Left lobe of liver (tissue), 2 donors: ENCODE measurements at regions not wholly inside any gene's neighbourhood (a gene's known extent, or its start where the extent isn't known, plus 50 kb on each side); places are given as distances from the start of the nearest gene placed in this dataset.
"Not testable (repeated sequence)": the region's sequence is repeated elsewhere in the genome, so short reads cannot be mapped to it uniquely, and the experiment has no call there.

Experiments used
- ATAC-seq: fragments of 200-7000 bp; cut with Tn5 transposase; one replicate; pipeline ENCODE4 v1.9.1; 2020; ENCODE audit warnings: mild to moderate bottlenecking, moderate library complexity
- DNase-seq: peaks from one replicate; pipeline ENCODE4 v3.0.0-alpha.2; 2020; ENCODE audit warnings: low spot score
- donor health status: DM: no; HTN: no; CAD: no; lungs with moderate emphysema.
- donor health status: DM: no; HTN: yes; CAD: no.

DNA sequence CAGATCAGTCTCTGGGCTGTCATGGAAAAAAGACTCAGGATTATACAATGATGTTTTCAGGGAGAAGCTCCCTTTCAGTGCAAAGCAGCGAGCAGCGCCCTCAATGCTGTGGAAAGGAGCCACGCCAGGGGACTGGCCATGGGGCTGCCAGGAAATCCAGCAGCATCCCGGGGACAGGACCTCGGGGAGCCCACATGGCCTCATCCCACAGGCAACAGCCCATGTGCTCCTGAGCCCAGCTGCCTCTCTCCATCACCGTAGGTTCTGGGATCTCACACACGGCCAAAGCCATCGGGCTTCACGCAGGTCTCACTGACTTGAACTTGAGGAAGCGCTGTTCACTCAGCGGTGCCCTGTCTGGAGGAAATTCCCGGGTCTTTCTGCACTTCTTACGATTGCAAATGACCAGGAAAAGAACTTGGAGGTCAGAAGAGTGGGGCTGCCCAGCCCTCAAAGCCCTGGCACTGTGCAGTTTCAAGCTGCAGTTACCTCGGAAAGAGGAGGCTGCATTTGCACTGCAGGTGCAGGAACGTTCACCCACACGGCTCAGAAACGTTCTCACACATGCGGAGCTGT lies 125.9 kb upstream of the THBS2 start:
- ATAC-seq (no peak), DNase-seq (no peak)

- DNase-seq, result no peak
- ATAC-seq, result no peak
Observed at GRCh38 chr6:169378620-169379381, 125.2 kb upstream of the THBS2 start.

DNA sequence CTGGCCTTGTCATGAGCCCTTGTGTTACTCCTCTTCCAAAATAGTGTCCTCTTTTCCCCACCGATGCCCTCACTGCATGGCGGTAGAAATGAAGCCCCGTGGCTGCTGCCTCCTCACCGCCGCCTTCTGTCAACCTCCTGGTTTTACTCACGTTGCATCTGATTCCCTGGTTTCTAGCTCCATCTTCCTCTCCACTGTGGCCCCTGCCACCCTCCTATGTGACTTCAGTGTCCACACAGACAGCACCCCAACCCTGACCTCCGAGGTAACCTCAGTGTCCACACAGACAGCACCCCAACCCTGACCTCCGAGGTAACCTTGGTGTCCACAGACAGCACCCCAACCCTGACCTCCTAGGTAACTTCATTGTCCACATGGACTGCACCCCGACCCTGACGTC lies 122.8 kb upstream of the THBS2 start:
- ATAC-seq (no peak), DNase-seq (no peak)

DNA sequence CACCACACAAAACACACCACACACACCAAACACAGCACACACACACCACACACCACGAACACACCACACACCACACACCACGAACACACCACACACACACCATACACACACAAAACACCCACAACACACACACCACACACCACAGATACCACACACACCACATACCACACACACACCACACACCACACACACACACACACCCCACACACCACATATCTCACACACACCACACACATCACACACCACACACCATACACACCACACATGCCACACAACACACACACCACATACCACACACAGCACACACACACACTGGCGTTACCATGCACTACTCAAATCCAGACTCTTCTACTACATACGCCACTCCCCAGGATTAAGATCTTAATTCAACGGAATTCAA lies 118.9 kb upstream of the THBS2 start:
- DNase-seq, result no peak
- ATAC-seq, result no peak

- no peak for DNase-seq
- ATAC-seq, result peak; percentile 46
Observed at GRCh38 chr6:169371344-169372127, 117.9 kb upstream of the THBS2 start.

GRCh38 chr6:169370666-169371343 lies 117.2 kb upstream of the THBS2 start:
- no peak for DNase-seq

DNA sequence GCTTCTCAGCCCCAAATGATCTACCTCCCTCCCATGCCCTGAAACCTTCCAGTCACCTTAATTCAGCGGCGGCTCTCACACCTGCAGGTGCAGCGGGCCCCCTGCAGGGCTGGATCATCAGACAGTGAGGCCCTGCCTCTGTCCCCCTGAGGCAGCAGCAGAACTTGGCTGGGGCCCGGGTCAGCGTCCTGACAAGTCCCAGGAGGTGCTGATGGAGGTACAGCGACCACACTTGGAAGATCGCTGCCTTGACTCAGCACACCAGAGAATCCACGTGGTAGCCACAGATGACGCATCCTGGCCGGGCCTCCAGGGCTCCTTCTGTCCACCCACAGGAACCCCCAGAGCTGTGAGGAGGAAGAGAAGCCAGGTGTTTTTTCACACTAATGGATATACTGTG lies 116.4 kb upstream of the THBS2 start:
- DNase-seq (no peak), ATAC-seq (no peak)

More at GRCh38 chr6:169370666-169371343, 117.2 kb upstream of the THBS2 start:
- no peak for ATAC-seq

GRCh38 chr6:169368200-169368599 lies 114.6 kb upstream of the THBS2 start:
- ATAC-seq (no peak), DNase-seq (no peak)

GRCh38 chr6:169367507-169367906 lies 113.9 kb upstream of the THBS2 start:
- DNase-seq, result no peak
- ATAC-seq, result no peak

DNA sequence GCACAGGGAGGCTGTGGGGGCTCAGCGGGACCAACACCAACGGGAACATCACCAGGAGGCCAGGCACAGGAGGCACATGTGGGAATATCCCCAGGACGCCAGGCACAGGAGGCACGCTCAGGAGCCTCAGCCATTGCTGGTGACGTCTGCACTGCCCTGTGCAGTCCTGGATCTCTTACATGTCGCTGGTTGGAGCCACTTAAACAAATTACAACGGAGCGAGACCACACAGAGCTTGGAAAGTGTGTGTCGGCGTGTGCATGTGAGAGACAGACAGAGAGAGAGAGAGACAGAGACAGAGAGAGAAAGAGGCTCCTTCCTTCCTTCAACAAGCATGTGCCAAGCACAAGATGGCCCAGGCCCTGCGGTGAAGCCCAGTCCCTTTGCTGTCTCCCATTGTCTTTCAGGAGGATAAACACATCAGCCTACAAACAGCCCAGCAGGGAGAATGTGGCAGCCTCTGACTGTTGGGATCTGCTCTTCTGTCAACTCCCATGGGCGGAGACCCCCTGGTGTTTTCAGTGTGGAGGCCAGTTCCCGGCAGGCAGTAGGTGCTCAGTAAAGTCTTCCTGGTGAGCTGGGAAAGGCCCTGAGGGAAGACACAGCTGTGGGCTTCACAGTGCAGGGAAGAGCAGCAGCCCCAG lies 112.7 kb upstream of the THBS2 start:
- no peak for ATAC-seq
- DNase-seq, result no peak

GRCh38 chr6:169365567-169366257 lies 112.1 kb upstream of the THBS2 start:
- DNase-seq, result no peak
- ATAC-seq, result no peak

DNA sequence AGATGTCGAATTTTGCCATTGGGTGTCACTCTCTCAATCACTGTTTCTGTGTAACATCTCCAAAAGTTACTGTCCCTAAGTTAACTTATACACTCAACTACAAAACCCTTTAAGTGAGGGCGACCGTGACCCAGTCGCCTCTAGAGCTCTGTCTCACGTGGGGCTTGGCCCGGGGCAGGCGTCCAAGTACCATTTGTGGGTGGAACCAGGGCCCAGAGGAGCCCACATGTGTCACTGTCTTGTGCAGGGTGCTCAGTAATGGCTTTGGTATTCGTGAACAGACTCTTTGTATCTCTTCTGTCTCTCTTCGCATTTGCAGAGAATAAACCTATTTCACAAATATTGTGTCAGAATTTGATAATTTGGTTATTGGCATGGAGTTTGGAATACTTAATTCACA lies 109.9 kb upstream of the THBS2 start:
- no peak for ATAC-seq
- DNase-seq, result no peak

DNA sequence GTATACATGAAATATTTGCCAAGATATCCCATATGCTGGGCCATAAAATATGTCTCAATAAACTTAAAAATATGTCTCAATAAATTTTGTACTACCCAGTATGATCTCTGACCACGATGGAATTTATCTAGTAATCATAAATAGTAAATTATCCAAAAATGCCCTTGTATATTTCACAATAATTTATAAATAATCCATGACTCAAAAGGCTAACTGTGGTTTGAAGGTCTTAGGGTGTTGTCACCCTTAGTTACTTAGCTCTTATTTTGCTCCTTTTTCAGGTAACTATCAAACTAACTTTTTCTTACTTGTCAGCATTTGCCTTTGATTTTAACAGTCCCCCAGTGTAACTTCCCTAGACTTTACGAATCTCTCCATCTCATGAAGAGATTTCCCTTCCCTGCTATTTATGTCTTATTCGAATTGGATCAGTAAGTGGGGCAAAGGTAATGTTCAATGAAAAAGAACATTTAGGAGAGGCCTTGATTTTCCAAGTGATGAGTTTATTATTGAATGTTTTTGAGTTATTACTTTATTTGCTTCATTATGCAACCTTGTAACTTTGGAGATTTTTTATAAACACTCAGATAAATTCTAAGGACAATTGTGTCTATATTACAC lies 109.0 kb upstream of the THBS2 start:
- DNase-seq (no peak), ATAC-seq (no peak)

GRCh38 chr6:169355001-169355400 lies 101.4 kb upstream of the THBS2 start:
- not testable (repeated sequence) for DNase-seq, ATAC-seq

DNA sequence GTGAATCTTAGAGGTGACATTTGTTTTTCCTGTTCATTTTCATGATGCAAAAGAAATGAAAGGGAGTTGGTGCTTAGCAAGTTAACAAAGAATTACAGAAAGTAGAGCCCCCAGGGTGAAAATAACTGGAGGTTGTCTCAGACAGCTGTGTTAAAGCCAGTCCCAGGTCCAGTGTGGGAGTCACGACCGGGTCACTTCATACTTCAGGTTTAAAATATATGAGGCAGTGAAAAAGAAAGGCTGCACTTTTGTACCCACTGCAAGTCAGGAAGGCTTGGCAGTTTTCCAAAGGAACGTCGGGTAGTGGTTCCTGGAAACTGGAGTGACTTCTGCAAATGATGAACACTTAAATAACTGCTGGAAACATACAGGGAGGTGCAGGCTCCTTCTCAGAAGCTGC lies 91.5 kb upstream of the THBS2 start:
- no peak for DNase-seq

DNA sequence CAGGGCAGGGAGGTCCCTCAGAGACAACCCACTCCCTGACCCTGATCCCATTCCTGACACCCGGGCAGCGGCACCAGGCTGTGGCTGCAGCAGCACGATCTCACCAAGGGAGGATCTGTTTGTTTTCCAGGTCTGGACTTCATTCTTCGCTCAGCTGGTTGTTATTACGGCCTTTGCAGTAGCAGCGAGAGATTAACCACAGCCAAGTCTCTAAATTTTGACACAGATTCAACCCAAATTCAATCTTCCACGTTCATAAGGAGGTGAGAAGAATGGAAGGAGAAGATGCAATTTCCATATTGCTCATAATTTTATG lies 91.1 kb upstream of the THBS2 start:
- DNase-seq (no peak), ATAC-seq (no peak)

More for the DNA sequence above, 91.5 kb upstream of the THBS2 start:
- no peak for ATAC-seq

- DNase-seq, result no peak
- ATAC-seq, result no peak
Observed at GRCh38 chr6:169343886-169344749, 90.5 kb upstream of the THBS2 start.

GRCh38 chr6:169342710-169343109 lies 89.1 kb upstream of the THBS2 start:
- no peak for DNase-seq
- no peak for ATAC-seq

DNA sequence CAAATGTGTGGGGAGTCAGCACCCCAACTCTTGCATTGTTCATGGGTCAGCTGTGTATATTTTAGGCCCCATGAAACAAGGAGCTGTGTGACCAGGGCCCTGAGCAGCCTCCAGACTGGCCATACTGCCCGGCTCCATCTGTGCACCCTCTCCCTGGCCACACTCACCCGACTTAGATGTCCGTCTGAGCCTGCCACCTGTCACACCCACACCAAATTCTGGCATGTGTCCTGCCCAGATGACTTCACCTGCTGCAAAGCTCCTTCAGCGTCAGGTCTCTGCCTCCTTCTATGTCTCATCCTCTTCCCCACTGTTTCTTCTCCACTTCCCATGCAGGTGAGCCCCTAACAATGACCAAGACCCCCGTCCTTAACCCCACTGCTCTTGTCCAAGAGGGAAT lies 88.1 kb upstream of the THBS2 start:
- DNase-seq (no peak), ATAC-seq (no peak)
